Activated T-cell treated with anti-CD3 and anti-CD28 coated beads for 24 hours (primary cell): ENCODE measurements at regions not wholly inside any gene's neighbourhood (a gene's known extent, or its start where the extent isn't known, plus 50 kb on each side); places are given as distances from the start of the nearest gene placed in this dataset.

ENCODE experiments used
- DNase-seq: peaks from one replicate; pipeline ENCODE4 v3.0.0-alpha.2; 2020; ENCODE audit warnings: low read depth

DNA sequence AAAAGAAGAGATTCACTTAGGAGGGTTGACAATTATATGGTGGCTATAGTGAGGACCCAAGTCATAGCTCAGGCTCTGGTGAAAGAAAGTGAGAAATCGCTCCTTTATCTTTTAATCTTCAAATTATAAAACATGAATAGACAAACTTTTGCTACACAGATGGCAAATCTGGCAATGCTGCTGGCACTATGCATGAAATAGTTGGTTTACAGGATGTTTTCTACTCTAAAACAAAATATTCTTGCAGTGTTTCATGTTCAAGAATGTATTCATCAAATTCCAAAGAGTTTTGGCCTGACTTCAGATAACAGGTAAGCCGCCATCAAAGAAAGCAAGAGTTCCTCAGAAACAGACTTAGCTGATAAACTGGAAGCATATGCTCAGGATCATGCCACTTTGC, 801.2 kb downstream of the C4orf33 start:
- DNase-seq: no peak

DNA sequence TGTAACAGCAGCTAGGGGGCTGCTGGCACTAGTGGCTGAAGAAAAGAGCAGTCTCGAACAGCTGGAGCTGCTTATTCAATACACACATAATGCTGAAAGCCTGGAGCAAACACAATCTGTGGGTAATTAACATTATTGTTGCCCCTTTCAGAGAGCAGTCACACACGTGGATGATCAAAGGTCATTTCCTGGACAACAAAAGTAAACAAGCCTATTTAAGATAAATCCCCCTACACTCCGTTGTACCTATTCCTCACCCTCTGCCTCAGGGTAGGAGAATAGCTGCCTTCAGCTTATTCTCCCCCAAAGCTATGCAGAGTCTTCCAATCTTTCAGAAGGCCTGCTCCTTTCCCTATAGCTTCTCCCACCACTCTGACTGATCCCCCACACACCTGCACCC, 803.9 kb downstream of the C4orf33 start:
- DNase-seq: no peak

DNA sequence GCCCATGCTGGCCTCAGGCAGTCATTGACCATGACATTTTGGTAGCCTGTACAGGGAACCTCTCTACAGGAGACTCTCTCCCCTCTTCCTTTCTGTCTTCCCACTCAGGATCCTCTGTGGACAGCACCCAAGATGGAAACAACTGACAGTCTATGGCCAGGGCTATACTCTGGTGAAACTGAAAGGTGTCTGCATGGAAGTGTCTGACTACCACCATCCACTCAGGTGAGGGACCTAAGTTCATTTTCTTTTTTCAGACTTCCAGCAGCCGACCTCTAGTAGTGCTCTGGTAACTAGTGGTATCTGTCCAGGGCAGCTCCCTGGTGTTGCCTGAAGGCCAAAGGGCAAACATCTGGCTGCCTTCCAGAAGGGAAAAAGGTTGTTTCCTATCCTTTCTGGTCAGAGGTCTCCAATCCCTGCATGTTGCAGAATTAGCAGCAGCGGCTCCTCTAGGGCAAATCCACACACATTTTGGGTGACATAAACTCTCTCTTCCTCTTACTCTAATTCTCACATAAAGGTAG, 804.5 kb downstream of the C4orf33 start:
- no peak for DNase-seq

DNA sequence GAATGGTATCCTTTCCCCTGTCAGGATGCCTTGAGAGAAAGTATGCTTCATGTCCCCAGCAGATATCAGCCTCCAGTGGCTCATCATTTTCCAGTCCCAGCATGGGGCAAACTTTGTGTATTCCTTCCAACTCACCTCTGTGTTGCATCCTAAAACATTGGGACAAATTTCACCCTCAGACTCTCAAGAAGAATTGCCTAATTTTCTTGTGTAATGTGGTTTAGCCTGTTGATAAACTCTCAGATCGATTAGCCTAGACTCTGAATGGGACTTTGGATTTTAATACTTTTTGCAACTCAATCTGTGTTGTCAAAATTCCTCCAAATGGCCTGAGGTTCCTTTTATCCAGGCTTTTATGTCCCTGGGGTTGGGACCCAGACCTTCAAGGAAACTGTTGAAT, 805.3 kb downstream of the C4orf33 start:
- DNase-seq: no peak

DNA sequence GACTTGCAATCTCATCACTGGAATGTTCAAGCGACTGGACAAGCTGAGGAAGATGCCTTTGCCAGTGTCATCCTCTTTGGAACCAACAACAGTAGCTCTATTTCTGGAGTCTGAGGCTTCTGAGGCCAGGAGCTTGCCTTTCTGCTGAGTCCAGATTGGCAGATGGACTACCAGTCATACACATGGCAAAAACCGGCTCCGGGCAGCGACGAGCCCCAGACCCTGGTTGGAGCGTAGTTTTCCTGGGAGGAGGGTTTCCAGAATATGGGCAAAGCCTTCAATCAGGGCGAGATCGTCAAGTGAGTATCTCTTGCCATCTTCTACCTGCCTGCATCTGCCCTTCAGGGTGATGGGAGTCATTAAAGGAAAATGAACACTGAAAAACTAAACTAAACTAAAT, 807.9 kb downstream of the C4orf33 start:
- DNase-seq: no peak

DNA sequence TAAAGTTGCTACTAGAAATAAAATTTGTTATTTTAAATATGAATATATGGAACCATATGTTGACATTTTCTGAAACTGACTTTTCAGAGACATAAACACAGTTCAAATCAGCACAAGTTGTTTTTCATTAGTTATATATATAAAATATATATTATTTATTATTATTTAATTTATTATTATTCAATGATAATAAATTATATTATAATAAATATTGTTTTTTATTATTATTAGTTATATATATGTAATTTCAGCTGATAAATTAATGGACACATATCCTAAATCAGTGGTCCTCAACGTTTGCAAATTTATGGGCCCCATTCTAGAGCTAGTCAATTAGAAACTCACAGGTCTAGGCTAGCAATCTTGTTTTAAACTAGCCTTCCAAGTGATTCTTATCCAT, 809.3 kb downstream of the C4orf33 start:
- DNase-seq: no peak

DNA sequence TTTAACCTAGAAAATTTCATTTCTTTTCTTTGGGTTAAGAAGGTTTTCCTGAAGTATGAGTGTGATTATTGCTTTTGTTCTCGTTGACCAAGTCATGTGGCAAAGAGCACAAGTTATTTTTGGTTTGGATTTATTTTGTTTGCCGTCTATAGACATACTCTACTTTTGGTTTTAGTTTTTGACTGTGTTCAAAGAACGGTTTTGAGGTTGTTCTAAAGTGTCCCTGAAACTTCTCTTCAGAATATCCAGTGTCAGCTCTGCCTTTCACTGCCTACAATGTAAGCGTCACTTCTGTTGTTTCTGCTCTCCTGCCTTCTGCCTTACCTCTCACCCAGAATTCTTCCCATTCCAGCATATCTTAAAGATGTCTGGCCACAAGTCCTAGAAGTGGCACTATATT, 812.2 kb downstream of the C4orf33 start:
- DNase-seq: no peak

DNA sequence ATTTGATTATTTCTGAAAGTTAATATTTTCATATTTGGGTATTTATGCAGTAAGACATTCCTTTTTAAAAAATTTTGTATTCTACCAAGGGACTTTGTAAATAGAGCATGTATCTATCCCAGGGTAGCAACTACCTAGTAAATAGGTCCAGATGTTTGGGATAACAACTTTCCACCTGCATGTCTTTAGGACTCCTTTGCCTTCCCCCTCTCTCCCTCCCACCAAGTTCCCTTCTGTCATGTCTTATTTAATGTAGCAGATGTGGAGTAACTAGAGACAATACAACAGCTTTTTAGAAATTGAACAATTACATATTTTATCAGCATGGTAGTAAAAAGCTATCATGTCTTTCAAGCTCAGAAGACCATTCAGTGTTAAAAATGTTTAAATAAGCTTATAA, 821.0 kb downstream of the C4orf33 start:
- DNase-seq: no peak

DNA sequence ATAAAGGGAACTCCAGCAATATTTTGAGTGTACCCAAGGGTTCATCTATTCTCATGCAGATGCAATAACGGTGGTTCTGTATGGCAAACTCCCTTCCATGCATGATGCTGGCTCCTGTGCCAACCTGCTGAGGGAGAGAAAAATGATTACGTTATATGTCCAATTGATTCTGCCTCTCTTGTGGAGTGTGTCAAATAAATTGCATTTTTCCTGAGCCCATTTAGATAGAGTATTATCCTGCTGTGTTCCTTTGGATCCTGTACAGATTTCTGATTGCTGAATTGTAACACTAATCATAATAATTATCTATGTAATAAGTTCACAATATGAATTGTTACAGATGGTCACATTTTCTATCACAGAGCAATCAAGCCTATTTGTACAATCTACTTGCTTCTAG, 821.7 kb downstream of the C4orf33 start:
- DNase-seq: no peak

DNA sequence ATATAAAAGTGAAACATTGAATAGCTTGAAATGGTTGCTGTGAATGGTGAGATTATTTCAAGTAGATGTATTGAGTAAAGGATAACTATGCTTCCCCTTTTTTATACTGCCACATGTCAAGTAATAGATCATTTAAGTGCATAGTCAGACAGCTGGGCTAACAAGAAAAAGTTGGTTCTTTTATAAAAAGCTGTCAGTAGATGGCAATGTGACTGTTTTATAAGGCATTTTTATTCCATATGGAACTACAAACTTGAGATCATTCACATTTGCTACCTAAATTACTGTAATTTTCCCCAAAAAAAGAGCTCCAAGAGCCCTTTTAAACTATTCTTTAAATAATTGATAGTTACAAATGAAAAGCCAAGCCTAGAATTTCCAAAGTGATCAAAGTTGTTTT, 831.0 kb downstream of the C4orf33 start:
- DNase-seq: no peak

DNA sequence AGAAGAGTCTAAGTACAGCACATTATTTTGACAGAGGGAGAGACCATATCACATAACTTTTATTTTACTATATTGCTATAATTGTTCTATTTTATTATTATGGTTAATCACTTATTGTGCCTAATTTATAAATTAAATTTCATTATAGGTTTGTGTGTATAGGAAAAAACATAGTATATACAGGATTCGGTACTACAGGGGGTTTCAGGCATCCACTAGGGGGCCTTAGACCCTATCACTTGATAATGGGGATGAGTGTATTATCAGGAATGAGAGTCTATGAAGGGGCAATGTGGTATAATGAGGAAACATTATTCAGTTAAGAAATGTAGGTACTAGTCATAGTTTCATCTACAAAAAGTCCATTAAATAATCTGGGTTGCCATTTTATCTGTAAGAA, 833.1 kb downstream of the C4orf33 start:
- no peak for DNase-seq

DNA sequence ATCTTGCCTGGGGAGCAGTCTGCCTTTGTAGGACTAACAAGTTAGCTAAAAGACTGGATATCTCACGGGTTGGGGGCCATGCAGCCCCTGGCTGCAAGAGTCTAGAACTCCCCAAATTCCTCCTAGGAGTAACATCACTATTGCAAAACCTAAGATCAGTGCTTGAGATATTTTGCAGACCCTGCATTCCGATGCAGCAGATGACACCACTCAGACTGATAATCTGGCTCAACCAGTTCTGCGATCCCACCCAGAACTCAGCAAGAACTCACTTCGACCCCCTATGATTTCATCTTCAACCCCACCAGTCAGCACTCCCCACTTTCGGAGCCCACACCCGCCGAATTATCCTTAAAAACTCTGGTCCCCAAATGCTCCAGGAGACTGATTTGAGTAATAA, 834.0 kb downstream of the C4orf33 start:
- DNase-seq: no peak

DNA sequence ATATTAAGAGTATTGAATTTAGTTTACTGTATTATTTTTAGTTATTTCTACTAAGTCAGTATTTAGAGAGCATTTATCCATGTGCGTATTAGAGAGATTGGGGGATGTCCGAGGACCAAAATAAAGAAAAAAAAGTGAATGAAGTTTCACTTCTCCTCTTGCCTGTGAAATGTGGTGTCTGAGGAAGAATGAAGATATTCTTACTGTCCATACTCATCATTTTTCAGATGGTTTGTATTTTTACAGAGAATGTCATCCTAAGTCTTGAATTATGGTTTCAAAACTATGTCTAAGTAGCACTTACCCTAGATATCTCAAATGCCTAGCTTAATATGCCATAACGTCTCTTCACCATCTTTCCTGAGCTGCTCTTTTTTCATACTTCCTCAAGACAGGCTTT, 854.3 kb downstream of the C4orf33 start:
- DNase-seq: no peak

DNA sequence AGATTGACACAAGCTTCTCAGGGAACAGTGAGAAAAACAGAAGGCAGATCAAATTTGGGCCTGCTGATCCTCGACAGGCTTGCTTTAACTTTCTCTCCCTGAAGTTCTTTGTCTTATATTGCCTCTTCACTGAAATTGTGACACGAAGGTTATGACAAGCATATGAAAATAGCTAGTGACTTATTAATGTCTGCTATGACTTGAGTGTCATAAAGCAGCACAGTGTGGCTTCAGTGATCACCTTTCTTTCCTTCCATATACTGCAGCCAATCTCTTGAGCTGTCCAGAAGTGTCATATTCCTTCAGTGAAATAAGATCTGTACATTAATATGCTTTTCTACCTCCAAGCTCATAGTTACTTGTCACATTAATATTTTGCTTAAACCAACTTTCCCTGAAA, 870.2 kb downstream of the C4orf33 start:
- DNase-seq: no peak

DNA sequence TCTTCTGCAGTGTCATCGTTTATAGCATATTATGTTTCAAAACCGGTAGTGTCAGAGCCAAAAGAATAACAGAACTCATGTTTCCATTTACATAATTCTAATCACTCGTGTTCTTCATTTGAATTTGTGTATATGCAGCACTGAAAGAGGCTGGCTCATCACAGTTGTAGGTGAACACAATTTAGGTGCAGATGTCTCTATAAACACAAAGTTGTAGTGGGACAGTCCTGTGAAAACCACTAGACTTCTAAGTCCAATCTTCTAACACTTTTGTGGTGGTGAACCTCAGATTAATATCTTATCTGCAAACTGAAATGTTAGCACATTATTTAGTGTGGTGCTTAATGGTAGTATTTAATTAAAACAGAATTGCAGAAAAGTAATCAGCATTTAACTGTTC, 872.4 kb downstream of the C4orf33 start:
- no peak for DNase-seq

DNA sequence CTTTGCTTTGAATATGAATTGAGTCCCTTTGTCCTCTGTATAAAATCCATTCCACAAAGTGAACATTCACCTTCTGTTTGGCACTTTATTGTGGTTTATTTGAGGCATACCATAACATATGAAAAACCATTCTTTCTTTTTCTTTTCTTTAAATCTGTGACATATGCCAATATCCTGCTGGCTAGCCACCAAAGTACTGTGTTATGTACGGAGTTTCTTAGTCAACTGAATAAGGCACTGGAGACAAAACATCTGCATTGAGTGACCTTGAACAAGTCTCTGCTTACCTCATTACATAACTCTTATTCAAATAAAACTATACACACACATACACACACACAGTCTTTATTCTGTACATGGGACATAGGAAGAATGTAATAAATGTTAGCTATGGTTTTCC, 872.8 kb downstream of the C4orf33 start:
- DNase-seq: no peak

DNA sequence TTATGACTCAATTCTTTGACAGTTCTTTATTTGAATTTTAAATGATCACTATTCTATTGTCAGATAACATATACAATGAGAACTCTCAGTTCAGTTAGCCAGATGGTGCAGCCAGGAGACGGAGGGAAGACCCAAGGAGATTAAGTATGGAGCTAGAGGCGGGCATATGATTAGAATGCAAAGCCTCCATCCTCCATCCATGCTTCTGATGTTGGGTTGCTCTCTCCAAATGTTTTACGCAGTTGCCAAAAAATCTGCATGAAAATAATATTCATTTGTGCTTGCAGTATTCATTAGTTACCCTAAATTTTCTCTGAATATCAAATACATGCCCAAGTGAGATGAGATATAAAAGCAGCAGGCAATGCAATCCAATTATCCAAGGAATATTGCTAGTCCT, 874.8 kb downstream of the C4orf33 start:
- DNase-seq: no peak

DNA sequence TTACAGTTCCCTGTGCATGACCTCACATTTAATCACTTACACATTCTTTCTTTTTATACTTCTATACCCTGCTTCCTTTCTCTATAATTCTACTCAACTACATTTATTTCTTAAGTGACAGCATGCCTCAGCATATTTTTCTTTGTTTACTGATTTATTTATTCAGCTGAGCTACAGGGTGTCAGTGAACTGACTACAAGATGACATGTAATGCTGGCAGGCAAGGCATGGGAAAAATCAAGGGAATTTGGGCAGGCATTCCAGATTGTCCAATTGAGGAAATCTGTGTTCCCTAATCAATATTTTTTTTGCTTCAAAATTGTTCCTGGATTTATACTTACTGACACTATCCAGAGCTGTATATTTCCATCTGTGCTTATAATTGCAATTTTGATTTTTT, 875.5 kb downstream of the C4orf33 start:
- no peak for DNase-seq

DNA sequence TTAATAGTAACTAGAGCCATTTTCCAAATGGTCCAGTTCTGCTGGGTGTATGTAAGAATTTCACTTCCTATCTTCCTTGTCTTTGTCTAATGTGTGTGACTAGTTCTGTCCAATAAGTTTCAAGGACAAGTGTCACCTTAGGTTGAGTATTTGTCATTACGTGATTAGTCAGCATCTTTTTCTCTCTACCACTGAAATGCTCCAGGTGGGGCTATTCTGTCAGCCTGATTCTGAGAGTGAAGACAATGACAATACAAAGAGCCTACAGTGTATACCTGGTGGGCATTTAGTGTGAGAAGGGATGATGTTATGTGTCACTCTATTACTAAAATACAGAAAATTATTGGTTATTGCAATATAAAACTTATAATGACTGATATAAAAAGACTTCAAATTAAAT, 876.3 kb downstream of the C4orf33 start:
- DNase-seq: no peak

DNA sequence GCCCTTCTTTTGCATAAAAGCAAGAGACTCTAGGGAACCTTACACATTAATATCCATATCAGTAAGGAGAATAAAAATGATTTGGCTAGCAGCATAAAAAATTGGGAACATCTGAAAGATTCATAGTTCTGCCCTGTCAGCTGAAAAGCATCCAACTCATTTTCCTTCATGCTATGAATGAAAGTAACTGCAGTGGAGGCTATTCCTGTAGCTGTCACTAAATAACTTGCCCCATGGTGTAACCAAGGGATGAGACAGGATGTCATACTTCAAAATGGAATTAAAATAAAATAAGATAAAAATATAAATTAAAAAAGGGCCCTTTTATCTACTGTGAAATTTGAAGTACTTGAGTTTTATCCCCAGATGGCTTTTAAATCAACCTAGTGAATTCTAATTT, 878.8 kb downstream of the C4orf33 start:
- DNase-seq: no peak

DNA sequence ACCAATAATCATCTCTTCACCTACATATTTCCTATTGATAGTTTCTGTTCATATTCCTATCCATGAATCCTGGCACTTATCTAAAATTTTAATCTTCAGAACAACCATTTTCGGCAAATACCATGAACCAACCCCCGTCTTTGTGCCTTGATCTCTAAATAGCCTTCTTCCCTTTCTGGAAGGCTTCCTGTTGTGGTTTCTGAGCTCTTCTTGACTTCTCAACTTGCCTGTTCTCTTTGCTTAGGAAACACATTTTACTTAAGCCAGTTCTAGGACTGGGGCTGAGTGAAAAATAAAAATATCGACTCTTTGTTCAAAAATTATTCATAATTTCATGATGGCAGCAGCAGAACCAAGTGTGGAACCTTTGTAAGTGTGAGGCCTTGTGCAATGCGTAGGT, 882.4 kb downstream of the C4orf33 start:
- DNase-seq: no peak

DNA sequence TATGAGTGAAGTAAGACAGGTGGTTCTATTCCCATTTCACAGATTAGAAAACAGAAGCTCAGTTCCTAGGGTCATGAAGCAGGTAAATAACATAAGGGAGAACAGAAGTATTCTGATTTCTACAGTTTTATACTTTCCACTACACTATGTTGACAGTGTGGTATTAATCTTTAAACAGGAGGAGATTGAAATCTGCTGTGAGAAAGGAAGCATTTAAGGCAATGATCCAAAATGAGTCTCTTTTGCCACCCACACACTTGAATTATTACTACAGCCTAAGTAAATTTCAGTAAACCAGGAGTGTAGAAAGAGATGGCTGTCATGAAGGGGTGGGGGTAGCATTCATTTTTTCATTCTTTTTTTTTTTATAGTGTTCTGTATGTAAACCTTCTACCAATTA, 893.0 kb downstream of the C4orf33 start:
- no peak for DNase-seq

DNA sequence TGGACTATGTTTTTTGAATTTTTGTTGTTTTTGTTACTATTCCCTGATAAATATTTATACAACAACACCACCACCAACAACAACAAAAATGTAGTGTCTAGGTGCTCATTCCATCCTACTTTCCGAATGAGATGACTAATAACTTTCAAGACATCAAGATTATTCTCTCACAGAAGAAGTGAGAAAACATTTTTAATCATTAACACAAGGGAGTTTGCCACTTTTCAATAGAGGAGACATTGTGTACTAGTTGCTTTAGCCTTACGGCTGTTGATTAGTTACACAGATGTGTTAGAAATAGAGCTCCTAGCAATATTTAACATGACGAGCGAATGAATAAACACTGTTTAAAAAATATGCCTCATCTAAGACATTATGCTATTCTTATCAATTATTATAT, 898.8 kb downstream of the C4orf33 start:
- DNase-seq: no peak

DNA sequence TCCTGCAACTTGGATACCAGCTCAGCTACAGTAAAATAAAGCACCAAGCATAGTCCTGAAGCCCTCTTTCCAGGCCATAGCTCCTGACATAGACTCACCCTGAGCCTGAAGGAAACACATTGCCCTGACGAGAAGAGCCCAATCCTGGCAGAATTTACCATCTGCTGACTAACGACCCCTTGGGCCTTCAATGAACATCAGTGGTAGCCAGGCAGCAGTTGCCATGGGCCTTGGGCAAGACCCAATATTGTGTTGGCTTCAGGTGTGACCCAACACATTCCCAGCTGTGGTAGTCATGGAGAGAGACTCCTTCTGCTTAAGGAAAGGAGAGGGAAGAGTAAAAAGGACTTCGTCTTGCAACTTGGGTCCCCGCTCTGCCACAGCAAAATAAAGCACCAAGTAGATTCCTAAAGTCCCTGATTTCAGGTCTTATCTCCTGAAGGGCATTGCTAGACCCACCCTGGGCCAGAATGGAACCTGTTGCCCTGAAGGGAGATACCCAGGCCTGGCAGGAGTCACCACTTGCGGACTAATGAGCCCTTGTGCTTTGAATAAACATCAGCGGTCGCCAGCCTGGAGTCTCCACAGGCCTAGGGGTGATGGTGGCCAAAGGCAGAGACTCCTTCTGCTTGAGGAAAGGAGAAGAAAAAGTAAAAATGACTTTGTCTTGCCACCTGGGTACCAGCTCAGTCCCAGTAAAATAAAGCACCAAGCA, 902.6 kb downstream of the C4orf33 start:
- DNase-seq: no peak

DNA sequence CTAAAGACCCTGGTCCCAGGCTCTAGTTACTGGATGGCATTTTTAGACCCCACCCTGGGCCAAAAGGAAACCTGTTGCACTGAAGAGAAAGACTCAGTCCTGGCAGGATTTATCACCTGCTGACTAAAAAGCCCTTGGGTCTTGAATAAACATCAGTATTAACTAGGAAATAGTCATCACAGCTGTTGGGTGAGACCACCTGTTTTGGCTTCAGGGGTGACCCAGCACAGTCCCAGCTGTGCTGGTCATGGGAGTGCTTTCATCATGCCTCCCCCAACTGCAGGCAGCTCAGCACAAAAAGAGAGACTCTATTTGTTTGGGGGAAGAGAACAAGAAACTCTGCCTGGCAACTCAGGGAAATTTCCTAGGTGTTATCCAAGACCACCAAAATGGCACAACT, 903.2 kb downstream of the C4orf33 start:
- no peak for DNase-seq
